Cerebellar cortex (tissue), 1 donor: ENCODE measurements at regions not wholly inside any gene's neighbourhood (a gene's known extent, or its start where the extent isn't known, plus 50 kb on each side); places are given as distances from the start of the nearest gene placed in this dataset.
"Not testable (repeated sequence)": the region's sequence is repeated elsewhere in the genome, so short reads cannot be mapped to it uniquely, and the experiment has no call there.

ENCODE experiments used
- DNase-seq: peaks from one replicate; pipeline ENCODE4 v3.0.0-alpha.2; 2015; ENCODE audit warnings: low spot score

GRCh38 chr12:61574339-61574738 lies 685.9 kb upstream of the USP15 start:
- no peak for DNase-seq

DNA sequence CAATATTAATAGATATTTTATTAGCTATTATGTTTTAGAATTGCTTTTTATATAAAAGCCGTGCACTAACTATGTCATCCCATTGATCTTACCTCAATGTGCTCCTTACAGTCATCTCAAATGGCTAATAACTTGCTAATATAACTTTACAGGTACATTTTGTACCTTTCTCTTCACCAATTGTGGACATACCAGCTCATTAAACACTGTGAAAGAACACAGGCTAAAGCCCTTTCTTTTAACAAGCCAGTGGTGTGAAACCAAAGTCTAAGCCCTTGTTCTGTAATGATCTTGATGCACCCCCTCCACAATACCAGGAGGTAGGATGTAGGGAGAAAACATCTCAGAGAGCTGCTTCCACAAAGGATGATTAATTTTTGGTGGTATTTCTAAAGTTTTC lies 675.3 kb upstream of the USP15 start:
- DNase-seq, result no peak

DNA sequence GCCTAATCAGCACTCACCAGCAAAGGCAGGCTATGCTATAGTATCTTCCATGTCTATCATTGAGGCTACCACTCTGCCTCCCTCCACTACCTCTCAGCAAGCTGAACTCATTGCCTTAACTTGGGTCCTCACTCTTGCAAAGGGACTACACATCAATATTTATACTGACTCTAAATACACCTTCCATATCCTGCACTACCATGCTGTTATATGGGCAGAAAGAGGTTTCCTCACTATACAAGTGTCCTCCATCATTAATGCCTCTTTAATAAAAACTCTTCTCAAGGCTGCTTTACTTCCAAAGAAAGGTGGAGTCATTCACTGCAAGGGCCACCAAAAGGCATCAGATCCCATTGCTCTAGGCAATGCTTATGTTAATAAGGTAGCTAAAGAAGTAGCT lies 669.3 kb upstream of the USP15 start:
- not testable (repeated sequence) for DNase-seq

DNA sequence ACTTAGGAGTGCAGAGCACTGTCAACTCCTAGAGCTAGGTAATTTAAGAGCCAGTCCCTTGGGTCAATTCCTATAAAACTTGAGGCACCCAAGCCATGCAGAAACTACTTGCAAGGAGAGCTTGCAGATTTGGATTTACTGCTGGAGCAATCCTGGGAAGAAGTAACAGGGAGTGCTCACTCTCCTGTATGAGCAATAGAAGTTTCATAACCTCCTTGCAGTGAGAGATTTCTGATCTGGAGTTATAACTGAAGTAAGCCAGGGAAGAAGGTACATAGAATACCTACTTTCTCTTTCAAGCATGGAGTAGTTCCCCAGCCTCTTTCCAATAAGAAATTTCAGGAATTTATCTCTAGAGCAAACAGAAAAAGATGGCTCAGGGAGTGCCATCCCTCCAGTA lies 650.1 kb upstream of the USP15 start:
- DNase-seq, result no peak

DNA sequence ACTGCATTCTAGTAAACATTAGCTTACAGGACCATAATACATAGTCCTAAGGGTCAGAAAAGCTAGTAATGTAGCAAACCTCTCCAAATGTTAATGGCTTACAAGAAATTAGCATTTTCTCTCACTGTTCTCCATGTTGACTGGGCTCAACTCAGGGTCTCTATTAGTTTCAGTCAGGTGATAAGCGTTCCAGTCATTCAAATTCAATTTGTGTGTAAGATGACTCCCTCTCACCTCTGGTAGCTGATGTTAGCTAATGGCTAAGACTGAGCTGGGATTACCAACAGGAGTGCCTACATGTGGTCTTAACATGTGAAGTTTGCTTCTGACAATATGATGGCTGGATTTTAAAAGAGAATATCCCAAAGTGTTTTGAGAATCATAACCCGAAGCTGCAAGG lies 630.5 kb upstream of the USP15 start:
- no peak for DNase-seq

DNA sequence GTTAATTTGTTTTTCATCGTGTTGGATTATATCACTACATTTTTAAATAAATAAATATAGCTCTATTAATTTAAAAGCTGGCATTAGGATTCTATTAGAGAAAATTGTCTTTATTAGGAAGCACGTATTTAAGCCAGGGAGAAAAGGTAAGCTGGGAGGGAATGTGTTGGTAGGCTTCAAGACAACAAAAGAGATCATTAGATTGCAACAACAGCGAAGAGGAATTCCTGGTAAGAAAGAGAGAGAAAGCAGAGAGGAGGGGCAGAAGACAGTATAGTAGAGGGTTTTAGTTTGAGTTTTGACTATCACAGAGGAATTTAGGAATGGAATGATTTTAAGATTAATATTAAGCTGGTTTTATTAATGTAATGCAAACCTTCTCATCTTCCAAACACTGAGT lies 613.6 kb upstream of the USP15 start:
- no peak for DNase-seq

DNA sequence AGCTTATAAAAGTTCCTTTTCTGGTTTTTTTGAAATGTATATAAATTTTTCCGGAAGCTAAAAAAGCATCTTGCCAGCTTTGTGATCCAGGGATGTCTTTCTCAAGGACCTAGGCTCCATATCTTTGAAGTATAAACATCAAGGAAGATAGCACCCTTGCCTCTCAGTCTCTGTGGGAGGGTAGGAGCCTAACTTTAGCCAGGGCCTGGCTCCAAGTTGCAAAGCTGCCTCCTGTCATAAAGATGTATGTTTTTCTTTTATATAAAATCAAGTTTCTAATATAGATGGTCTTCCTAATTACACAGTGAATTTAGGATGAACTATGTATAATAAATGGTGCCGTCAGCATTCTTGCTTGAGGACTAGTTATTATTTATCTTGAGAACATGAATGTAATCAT lies 612.6 kb upstream of the USP15 start:
- no peak for DNase-seq

- DNase-seq, result no peak
Measured at GRCh38 chr12:61652265-61652664, 607.9 kb upstream of the USP15 start.

GRCh38 chr12:61654698-61655097 lies 605.5 kb upstream of the USP15 start:
- DNase-seq, result peak; percentile 2

DNA sequence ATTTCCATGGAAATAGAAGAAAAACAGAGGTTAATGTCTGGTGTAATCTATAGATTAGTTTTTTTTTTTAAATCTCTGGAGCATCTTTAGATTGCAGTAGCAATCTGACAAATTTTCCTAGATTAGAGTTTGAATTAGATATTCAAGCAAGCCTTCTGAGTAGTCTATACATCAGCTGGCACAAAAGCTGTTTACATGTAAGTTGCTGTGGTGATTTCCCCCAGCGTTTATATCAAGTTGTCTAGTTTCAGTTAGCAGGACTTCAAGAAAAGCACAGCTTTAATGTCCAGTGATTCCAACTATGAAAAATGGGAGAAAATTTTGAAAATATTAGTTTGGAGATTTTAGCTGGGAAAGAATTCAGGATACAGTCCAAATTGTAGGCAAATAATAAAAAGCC lies 605.0 kb upstream of the USP15 start:
- no peak for DNase-seq

DNA sequence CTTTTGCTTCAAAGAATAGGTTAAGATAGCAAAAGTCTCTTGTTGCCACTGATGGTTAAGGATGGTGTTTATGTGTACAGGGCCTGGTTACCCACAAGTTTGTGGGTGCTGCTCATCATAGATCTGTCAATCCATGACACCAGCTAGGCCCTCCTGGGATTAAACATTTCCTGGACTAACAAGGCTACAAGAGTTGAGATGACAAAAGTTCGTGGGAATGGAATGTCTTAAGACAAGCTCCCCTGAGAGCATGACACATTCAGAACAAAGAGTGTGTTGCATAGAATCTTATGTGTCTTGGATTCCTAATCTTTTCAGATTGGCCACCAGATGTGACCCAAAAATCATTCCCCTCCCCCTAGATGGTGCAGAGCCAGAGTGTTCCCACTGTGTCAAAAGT lies 592.5 kb upstream of the USP15 start:
- no peak for DNase-seq

GRCh38 chr12:61676520-61676919 lies 583.7 kb upstream of the USP15 start:
- no peak for DNase-seq

DNA sequence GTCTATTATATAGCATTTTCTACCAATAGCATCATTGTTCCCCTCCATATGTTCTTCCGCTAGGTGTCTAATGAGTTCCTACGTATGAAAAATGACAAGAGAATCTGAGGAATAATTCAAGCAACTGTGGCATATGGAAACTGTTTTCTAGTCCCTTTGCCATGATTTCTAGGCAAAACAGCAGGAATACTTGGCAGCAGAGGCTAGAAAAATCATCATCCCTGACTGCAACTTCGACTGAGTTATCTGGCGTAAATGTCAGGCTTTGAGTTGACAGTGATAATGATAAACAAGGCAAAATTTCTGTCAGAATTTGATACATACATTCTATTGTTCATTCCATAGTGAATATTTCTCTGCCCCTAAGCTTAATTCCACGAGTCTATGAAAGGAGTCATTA lies 572.8 kb upstream of the USP15 start:
- no peak for DNase-seq

DNA sequence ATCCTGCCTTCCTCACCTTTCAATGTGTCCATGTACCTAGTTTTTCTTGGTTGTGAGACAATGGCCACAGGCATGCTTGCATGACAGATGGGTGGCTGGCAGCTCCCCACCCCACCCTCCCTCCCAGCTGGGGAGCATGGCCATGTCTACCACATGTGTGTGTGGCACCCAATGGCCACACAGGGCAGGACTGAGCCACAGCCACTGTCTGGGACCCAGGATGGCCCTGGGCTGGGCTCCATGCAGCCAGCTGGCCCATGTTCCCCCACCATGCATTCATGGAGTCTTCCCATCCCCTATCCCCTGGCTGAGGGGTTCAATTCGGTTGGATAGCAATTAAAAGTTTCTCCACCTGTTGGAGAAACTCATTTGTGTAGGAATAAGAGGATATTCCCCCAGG lies 566.0 kb upstream of the USP15 start:
- DNase-seq, result no peak

- DNase-seq, result no peak
Measured at GRCh38 chr12:61701471-61701870, 558.7 kb upstream of the USP15 start.

DNA sequence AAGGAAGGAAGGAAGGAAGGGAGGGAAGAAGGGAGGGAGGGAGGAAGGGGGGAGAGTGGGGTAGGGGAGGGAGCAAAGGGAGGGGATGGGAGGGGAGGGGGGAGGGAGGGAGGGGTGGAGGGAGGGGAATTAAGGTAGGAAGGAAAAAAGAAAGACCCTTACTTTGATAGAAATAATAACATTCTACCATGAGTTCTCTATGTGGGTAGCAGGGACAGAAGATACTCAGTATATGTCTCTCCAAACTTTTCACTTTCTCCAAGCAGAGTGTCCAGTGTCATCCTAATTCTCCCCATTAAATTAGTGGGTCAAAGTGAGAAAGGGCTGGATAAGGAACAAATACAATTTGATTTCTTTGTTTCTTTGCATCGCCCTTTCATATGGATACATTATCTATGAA lies 553.4 kb upstream of the USP15 start:
- no peak for DNase-seq

DNA sequence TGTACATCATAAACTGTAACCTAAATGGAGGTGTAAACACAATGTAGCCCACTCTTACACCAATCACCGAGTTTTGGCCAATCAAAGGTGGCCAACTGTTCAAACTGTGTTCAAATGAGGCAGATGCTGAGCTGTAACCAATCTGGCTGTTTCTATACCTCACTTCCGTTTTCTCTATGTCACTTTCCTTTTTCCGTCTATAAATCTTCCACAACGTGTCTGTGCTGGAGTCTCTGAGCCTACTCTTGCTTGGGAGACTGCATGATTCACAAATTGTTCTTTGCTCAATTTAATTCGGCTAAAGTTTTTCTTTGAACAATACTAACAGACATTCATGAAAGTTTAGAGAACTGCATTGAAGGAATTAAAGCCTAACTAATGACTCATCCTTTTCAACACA lies 547.1 kb upstream of the USP15 start:
- no peak for DNase-seq

- DNase-seq, result no peak
Measured at GRCh38 chr12:61717986-61718385, 542.2 kb upstream of the USP15 start.

- DNase-seq, result no peak
Measured at GRCh38 chr12:61739925-61740324, 520.3 kb upstream of the USP15 start.

DNA sequence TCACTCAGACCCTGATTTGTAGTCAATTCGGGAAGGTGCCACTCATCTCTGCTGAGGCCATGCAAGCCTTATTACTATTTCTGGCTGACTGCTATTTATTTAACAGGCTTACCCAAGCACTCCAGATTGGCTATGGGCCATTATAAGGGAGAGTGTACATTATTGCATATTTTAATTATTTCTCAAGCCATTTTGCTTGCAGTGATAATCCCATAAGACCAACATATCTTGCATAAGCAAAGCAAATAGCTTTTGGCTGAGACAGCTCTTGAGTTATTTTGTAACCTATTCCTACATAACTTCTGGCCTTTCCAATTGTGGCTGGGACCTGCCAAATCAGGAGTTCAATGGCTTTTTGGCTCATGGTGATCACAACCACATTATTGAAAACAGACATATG lies 509.6 kb upstream of the USP15 start:
- DNase-seq, result no peak

- DNase-seq, result no peak
Measured at GRCh38 chr12:61754214-61754613, 506.0 kb upstream of the USP15 start.

GRCh38 chr12:61757831-61758505 lies 502.2 kb upstream of the USP15 start:
- DNase-seq, result no peak

GRCh38 chr12:61758661-61759060 lies 501.5 kb upstream of the USP15 start:
- no peak for DNase-seq

DNA sequence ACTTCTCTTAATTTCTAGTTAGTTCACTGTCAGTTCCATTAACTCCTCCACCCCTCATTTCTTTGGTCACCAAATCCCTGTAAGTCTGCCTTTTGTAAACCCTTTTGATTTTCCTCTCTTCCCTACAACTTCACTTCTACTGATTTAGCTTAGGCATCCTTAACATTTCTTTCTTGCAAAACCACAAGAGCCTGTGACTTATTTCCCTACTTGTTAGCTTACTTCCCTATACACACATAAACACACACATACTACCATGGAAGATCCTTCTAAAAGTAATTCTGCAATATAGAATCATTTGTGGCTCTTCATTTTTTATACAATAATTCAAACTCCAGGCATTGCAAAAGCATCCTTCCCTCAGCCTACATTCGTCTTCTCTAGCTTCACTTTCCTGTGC lies 494.3 kb upstream of the USP15 start:
- no peak for DNase-seq

DNA sequence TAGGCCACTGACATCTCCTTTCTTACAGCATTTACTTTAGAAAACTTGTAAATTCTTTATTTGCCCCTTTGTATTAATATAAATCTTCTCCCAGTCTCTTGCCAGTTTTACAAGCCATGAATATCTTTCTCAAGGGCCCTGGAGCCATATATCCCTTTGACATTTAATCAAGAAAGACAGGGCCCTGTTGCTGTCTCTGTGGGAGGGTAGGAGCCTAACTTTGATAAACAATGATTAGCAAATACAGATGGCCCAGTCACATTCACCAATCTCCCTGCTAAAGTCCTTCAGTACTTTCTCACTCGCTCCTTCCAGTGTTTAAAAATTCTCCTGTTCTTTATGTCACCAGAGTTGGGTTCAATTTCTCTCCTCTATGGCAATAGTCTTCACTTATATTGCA lies 479.8 kb upstream of the USP15 start:
- no peak for DNase-seq
